HG02610 (cell line): ENCODE measurements at regions not wholly inside any gene's neighbourhood (a gene's known extent, or its start where the extent isn't known, plus 50 kb on each side); places are given as distances from the start of the nearest gene placed in this dataset.
"Not testable (repeated sequence)": the region's sequence is repeated elsewhere in the genome, so short reads cannot be mapped to it uniquely, and the experiment has no call there.

Experiments used
- ATAC-seq: cut with Tn5 transposase; IDR thresholded peaks from one replicate; pipeline ENCODE4 v1.9.1; 2021; ENCODE audit warnings: mild to moderate bottlenecking, moderate library complexity; ENCODE audit not compliant: unreplicated experiment

- ATAC-seq, result no peak
Measured at GRCh38 chr5:4581289-4581688, 558.8 kb upstream of the ADAMTS16 start.

- no peak for ATAC-seq
Measured at GRCh38 chr5:4584982-4585381, 555.1 kb upstream of the ADAMTS16 start.

- ATAC-seq, result no peak
Measured at GRCh38 chr5:4613440-4613839, 526.7 kb upstream of the ADAMTS16 start.

GRCh38 chr5:4614088-4614487, 526.0 kb upstream of the ADAMTS16 start:
- no peak for ATAC-seq

- ATAC-seq, result not testable (repeated sequence)
Measured at GRCh38 chr5:4615369-4615768, 524.8 kb upstream of the ADAMTS16 start.

GRCh38 chr5:4625206-4625896, 514.8 kb upstream of the ADAMTS16 start:
- ATAC-seq, result no peak

GRCh38 chr5:4627131-4627530, 513.0 kb upstream of the ADAMTS16 start:
- no peak for ATAC-seq

GRCh38 chr5:4627929-4628328, 512.2 kb upstream of the ADAMTS16 start:
- no peak for ATAC-seq

- no peak for ATAC-seq
Measured at GRCh38 chr5:4628645-4629385, 511.3 kb upstream of the ADAMTS16 start.

- no peak for ATAC-seq
Measured at GRCh38 chr5:4630031-4630430, 510.1 kb upstream of the ADAMTS16 start.

GRCh38 chr5:4634342-4634741, 505.8 kb upstream of the ADAMTS16 start:
- ATAC-seq, result no peak

GRCh38 chr5:4636378-4636777, 503.8 kb upstream of the ADAMTS16 start:
- no peak for ATAC-seq

GRCh38 chr5:4639946-4640345, 500.2 kb upstream of the ADAMTS16 start:
- ATAC-seq, result no peak

- no peak for ATAC-seq
Measured at GRCh38 chr5:4640795-4641194, 499.3 kb upstream of the ADAMTS16 start.

- ATAC-seq, result no peak
Measured at GRCh38 chr5:4642525-4642924, 497.6 kb upstream of the ADAMTS16 start.

GRCh38 chr5:4643190-4643589, 496.9 kb upstream of the ADAMTS16 start:
- no peak for ATAC-seq

- no peak for ATAC-seq
Measured at GRCh38 chr5:4643960-4644359, 496.2 kb upstream of the ADAMTS16 start.

GRCh38 chr5:4646715-4647375, 493.3 kb upstream of the ADAMTS16 start:
- no peak for ATAC-seq

- ATAC-seq, result no peak
Measured at GRCh38 chr5:4647955-4648354, 492.2 kb upstream of the ADAMTS16 start.

- no peak for ATAC-seq
Measured at GRCh38 chr5:4651806-4652565, 488.1 kb upstream of the ADAMTS16 start.

GRCh38 chr5:4653475-4653874, 486.7 kb upstream of the ADAMTS16 start:
- ATAC-seq, result no peak
